ENCODE measurements at regions not wholly inside any gene's neighbourhood (a gene's known extent, or its start where the extent isn't known, plus 50 kb on each side); places are given as distances from the start of the nearest gene placed in this dataset.

DNA sequence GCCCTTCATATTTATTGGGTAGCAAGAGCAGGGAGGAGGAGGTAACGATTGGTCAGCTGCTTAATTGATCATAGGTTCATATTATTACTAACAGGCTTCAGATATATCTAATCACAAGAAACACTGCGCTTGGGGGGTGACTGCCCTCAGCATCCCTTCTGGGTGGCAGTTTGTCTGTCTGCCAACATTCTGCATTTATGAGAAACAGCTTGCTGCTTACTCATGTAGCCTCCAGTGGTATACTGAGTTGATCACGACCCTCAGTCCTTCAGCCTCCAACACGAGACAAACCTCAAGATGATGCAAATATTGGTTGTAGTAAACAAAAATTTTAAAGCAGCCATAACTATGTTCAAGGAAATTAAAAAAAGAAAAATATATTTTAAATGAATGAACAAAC lies 657.8 kb upstream of the PHF14 start:
- TF ChIP-seq POLR2A (IDR thresholded peaks at IDR 0.05): no peak
- TF ChIP-seq, protein P1, sequence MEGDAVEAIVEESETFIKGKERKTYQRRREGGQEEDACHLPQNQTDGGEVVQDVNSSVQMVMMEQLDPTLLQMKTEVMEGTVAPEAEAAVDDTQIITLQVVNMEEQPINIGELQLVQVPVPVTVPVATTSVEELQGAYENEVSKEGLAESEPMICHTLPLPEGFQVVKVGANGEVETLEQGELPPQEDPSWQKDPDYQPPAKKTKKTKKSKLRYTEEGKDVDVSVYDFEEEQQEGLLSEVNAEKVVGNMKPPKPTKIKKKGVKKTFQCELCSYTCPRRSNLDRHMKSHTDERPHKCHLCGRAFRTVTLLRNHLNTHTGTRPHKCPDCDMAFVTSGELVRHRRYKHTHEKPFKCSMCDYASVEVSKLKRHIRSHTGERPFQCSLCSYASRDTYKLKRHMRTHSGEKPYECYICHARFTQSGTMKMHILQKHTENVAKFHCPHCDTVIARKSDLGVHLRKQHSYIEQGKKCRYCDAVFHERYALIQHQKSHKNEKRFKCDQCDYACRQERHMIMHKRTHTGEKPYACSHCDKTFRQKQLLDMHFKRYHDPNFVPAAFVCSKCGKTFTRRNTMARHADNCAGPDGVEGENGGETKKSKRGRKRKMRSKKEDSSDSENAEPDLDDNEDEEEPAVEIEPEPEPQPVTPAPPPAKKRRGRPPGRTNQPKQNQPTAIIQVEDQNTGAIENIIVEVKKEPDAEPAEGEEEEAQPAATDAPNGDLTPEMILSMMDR (IDR thresholded peaks at IDR 0.05): no peak
- no peak for TF ChIP-seq EP300 (IDR thresholded peaks at IDR 0.05)
- TF ChIP-seq POLR2AphosphoS5 (IDR thresholded peaks at IDR 0.05): no peak
